Testis (tissue), 2 donors: ENCODE measurements at regions not wholly inside any gene's neighbourhood (a gene's known extent, or its start where the extent isn't known, plus 50 kb on each side); places are given as distances from the start of the nearest gene placed in this dataset.

Experiments used
- CTCF ChIP-seq, 3 experiments: fragments of 450-650 bp in 2 of 3; fragments of 200-600 bp in 1 of 3; sonication (generic) in 1 of 3; IDR thresholded peaks; one replicate each; pipeline ENCODE4 v1.5.1; 2016 to 2019; ENCODE audit warnings: antibody characterized with exemption in 3 of 3, mild to moderate bottlenecking in 2 of 3, moderate library complexity in 1 of 3
- POLR2A ChIP-seq: fragments of 450-650 bp; IDR thresholded peaks from one replicate; pipeline ENCODE4 v1.6.1; 2017; ENCODE audit warnings: antibody characterized with exemption, mild to moderate bottlenecking, moderate library complexity

- no peak for TF ChIP-seq POLR2A
- TF ChIP-seq CTCF (IDR thresholded peaks at IDR 0.05), result no peak
Measured at GRCh38 chr2:37854676-37855282, 70.3 kb upstream of the RMDN2 start.
